ENCODE measurements at regions not wholly inside any gene's neighbourhood (a gene's known extent, or its start where the extent isn't known, plus 50 kb on each side); places are given as distances from the start of the nearest gene placed in this dataset.

DNA sequence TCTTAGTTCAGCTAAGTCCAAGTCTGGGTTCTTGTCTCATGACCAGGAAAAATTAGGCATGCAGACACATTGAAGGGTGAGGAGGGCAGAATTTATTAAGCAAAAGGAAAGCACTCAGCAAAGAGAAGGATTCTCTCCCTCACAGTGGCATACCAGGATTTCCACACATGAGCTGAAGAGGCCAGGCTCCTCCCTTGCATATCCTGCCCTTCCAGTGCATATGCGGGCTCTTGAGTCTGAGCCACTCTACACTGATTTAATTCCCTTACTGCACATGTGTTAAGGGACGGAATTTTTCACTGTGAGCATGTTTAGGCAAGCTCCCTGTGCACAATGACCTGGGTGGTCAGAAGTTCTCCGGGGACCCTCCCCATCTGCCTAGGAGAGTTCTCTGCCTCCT, 652.7 kb upstream of the POM121L12 start:
- no peak overlapping the region for H3K4me3 ChIP-seq (ENCODE audit: low read depth, low read length, poor library complexity, severe bottlenecking)
- H3K4me1 ChIP-seq (ENCODE audit: insufficient read depth, low read length, severe bottlenecking), result peaks cover 10% of the 10 kb centered on the region
- H3F3A ChIP-seq (ENCODE audit: insufficient read depth, low read length), result no peaks in the 10 kb centered on the region
- H3K27ac ChIP-seq (ENCODE audit: low read depth, low read length, poor library complexity, severe bottlenecking), result no peak overlapping the region
- H3K79me2 ChIP-seq (ENCODE audit: insufficient read depth, low read length), result no peaks in the 10 kb centered on the region
- H3K9ac ChIP-seq (ENCODE audit: low read length), result no peak overlapping the region
- H3K27me3 ChIP-seq (ENCODE audit: insufficient read depth, low read length), result no peaks in the 10 kb centered on the region
- no peaks in the 10 kb centered on the region for H4K20me1 ChIP-seq (ENCODE audit: insufficient read depth, low read length)
- H3K36me3 ChIP-seq (ENCODE audit: insufficient read depth, low read length), result no peaks in the 10 kb centered on the region; the same call in 1 of the 2 replicates
- no peaks in the 10 kb centered on the region for H3K9me2 ChIP-seq (ENCODE audit: low read depth, low read length)
- H3K9me3 ChIP-seq (ENCODE audit: low read length), result peaks cover 25% of the 10 kb centered on the region
- no peak overlapping the region for H2AFZ ChIP-seq (ENCODE audit: low read length)
- no peak for TF ChIP-seq EZH2 (IDR thresholded peaks at IDR 0.05; ENCODE audit: borderline replicate concordance, low read length)
- TF ChIP-seq, protein P1, sequence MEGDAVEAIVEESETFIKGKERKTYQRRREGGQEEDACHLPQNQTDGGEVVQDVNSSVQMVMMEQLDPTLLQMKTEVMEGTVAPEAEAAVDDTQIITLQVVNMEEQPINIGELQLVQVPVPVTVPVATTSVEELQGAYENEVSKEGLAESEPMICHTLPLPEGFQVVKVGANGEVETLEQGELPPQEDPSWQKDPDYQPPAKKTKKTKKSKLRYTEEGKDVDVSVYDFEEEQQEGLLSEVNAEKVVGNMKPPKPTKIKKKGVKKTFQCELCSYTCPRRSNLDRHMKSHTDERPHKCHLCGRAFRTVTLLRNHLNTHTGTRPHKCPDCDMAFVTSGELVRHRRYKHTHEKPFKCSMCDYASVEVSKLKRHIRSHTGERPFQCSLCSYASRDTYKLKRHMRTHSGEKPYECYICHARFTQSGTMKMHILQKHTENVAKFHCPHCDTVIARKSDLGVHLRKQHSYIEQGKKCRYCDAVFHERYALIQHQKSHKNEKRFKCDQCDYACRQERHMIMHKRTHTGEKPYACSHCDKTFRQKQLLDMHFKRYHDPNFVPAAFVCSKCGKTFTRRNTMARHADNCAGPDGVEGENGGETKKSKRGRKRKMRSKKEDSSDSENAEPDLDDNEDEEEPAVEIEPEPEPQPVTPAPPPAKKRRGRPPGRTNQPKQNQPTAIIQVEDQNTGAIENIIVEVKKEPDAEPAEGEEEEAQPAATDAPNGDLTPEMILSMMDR (IDR thresholded peaks at IDR 0.05; ENCODE audit: low read length), result no peak
- no peak overlapping the region for H3K4me2 ChIP-seq (ENCODE audit: low read length)

DNA sequence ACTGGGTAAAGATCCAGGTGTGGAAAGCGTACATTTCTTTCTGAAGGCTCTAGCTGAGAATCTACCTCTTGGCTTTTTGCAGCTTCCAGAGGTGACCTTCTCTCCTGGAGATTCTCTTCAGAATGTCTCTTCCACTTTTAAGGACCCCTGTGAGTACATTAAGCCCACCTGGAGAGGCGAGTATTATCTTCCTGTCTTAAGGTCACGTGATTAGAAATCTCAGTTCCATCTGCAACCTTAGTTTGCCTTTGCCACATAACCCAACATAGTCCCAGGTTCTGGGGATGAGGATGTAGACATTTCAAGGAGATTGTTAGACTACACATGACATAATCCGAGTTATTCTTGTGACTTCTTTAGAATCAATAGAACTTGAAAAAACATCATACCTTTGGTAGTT, 665.5 kb upstream of the POM121L12 start:
- Histone ChIP-seq H4K20me1 (ENCODE audit: insufficient read depth, low read length) (no peaks in the 10 kb centered on the region), H3K4me2 (ENCODE audit: low read length) (no peak overlapping the region), H3K36me3 (ENCODE audit: insufficient read depth, low read length) (no peaks in the 10 kb centered on the region; the same call in 1 of the 2 replicates), H3K9me2 (ENCODE audit: low read depth, low read length) (no peaks in the 10 kb centered on the region), H3F3A (ENCODE audit: insufficient read depth, low read length) (no peaks in the 10 kb centered on the region), H3K4me1 (ENCODE audit: insufficient read depth, low read length, severe bottlenecking) (peaks cover 8% of the 10 kb centered on the region), H3K4me3 (ENCODE audit: low read depth, low read length, poor library complexity, severe bottlenecking) (no peak overlapping the region), H3K9ac (ENCODE audit: low read length) (no peak overlapping the region), H3K27ac (ENCODE audit: low read depth, low read length, poor library complexity, severe bottlenecking) (no peak overlapping the region), H2AFZ (ENCODE audit: low read length) (no peak overlapping the region), H3K79me2 (ENCODE audit: insufficient read depth, low read length) (no peaks in the 10 kb centered on the region), H3K9me3 (ENCODE audit: low read length) (peaks cover 8% of the 10 kb centered on the region; the same call in 1 of the 2 replicates), H3K27me3 (ENCODE audit: insufficient read depth, low read length) (no peaks in the 10 kb centered on the region)
- TF ChIP-seq, protein P1 (IDR thresholded peaks at IDR 0.05; ENCODE audit: low read length), result no peak
- TF ChIP-seq EZH2 (IDR thresholded peaks at IDR 0.05; ENCODE audit: borderline replicate concordance, low read length), result no peak

GRCh38 chr7:52365349-52365748, 670.1 kb upstream of the POM121L12 start:
- Histone ChIP-seq H3F3A (ENCODE audit: insufficient read depth, low read length) (no peaks in the 10 kb centered on the region), H3K4me3 (ENCODE audit: low read depth, low read length, poor library complexity, severe bottlenecking) (no peak overlapping the region), H3K9me3 (ENCODE audit: low read length) (peaks cover 4% of the 10 kb centered on the region; the same call in 1 of the 2 replicates), H3K4me1 (ENCODE audit: insufficient read depth, low read length, severe bottlenecking) (peaks cover 24% of the 10 kb centered on the region), H3K9me2 (ENCODE audit: low read depth, low read length) (no peaks in the 10 kb centered on the region), H3K9ac (ENCODE audit: low read length) (no peak overlapping the region), H3K79me2 (ENCODE audit: insufficient read depth, low read length) (no peaks in the 10 kb centered on the region), H3K27ac (ENCODE audit: low read depth, low read length, poor library complexity, severe bottlenecking) (no peak overlapping the region), H4K20me1 (ENCODE audit: insufficient read depth, low read length) (no peaks in the 10 kb centered on the region), H3K4me2 (ENCODE audit: low read length) (no peak overlapping the region), H3K27me3 (ENCODE audit: insufficient read depth, low read length) (no peaks in the 10 kb centered on the region), H2AFZ (ENCODE audit: low read length) (no peak overlapping the region), H3K36me3 (ENCODE audit: insufficient read depth, low read length) (no peaks in the 10 kb centered on the region)
- TF ChIP-seq, protein P1 (IDR thresholded peaks at IDR 0.05; ENCODE audit: low read length), result no peak
- no peak for TF ChIP-seq EZH2 (IDR thresholded peaks at IDR 0.05; ENCODE audit: borderline replicate concordance, low read length)

All from OCI-LY1 (cell line).